SK-N-SH treated with all-trans-retinoic acid at 6 μM for 48 hours (cell line): ENCODE measurements at regions not wholly inside any gene's neighbourhood (a gene's known extent, or its start where the extent isn't known, plus 50 kb on each side); places are given as distances from the start of the nearest gene placed in this dataset.

Experiments used
- ATAC-seq: fragments of 200-7000 bp; cut with Tn5 transposase; 3 replicates; pipeline ENCODE4 v1.9.1; 2020; ENCODE audit warnings: mild to moderate bottlenecking, moderate library complexity
- BACH2 ChIP-seq: fragments of 250-450 bp; sonication (Bioruptor Pico); IDR thresholded peaks from 2 replicates; pipeline ENCODE4 v1.9.0; 2021; ENCODE audit warnings: mild to moderate bottlenecking, borderline replicate concordance
- CREB5 ChIP-seq: fragments of 250-450 bp; sonication (Bioruptor Pico); IDR thresholded peaks from 2 replicates; pipeline ENCODE4 v1.5.1; 2020; ENCODE audit warnings: low read depth, mild to moderate bottlenecking, moderate library complexity
- CSDC2 ChIP-seq: fragments of 250-450 bp; sonication (Bioruptor Pico); IDR thresholded peaks from 2 replicates; pipeline ENCODE4 v1.5.0; 2020; ENCODE audit warnings: mild to moderate bottlenecking, moderate library complexity
- CSRNP3 ChIP-seq: fragments of 250-450 bp; sonication (Bioruptor Pico); IDR thresholded peaks from 2 replicates; pipeline ENCODE4 v1.5.1; 2021; ENCODE audit warnings: mild to moderate bottlenecking, moderate library complexity
- ESRRG ChIP-seq: fragments of 250-450 bp; sonication (Bioruptor Pico); IDR thresholded peaks from 2 replicates; pipeline ENCODE4 v1.6.1; 2021; ENCODE audit warnings: mild to moderate bottlenecking
- GLIS3 ChIP-seq: fragments of 250-450 bp; sonication (Bioruptor Pico); IDR thresholded peaks from 2 replicates; pipeline ENCODE4 v1.5.0; 2020; ENCODE audit warnings: mild to moderate bottlenecking, moderate library complexity
- ISL1 ChIP-seq: fragments of 250-450 bp; sonication (Bioruptor Pico); IDR thresholded peaks from 2 replicates; pipeline ENCODE4 v2.1.2; 2022; ENCODE audit warnings: mild to moderate bottlenecking, moderate library complexity
- PATZ1 ChIP-seq: fragments of 250-450 bp; sonication (Bioruptor Pico); IDR thresholded peaks from 2 replicates; pipeline ENCODE4 v1.8.0; 2020; ENCODE audit warnings: mild to moderate bottlenecking, moderate library complexity, borderline replicate concordance
- RARB ChIP-seq: fragments of 250-450 bp; sonication (Bioruptor Pico); IDR thresholded peaks from 2 replicates; pipeline ENCODE4 v1.8.0; 2021; ENCODE audit warnings: mild to moderate bottlenecking, moderate library complexity
- SNAI2 ChIP-seq: fragments of 250-450 bp; sonication (Bioruptor Pico); IDR thresholded peaks from 2 replicates; pipeline ENCODE4 v1.5.0; 2020; ENCODE audit warnings: mild to moderate bottlenecking, moderate library complexity
- TOX ChIP-seq: fragments of 250-450 bp; sonication (Bioruptor Pico); IDR thresholded peaks from 2 replicates; pipeline ENCODE4 v1.8.0; 2021; ENCODE audit warnings: mild to moderate bottlenecking, moderate library complexity, borderline replicate concordance
- TSHZ2 ChIP-seq: fragments of 250-450 bp; sonication (Bioruptor Pico); IDR thresholded peaks from 2 replicates; pipeline ENCODE4 v1.5.0; 2020; ENCODE audit warnings: mild to moderate bottlenecking, moderate library complexity
- ZC3H10 ChIP-seq: fragments of 250-450 bp; sonication (Bioruptor Pico); IDR thresholded peaks from 2 replicates; pipeline ENCODE4 v1.5.1; 2021; ENCODE audit warnings: mild to moderate bottlenecking, moderate library complexity
- ZFP3 ChIP-seq: fragments of 250-450 bp; sonication (Bioruptor Pico); IDR thresholded peaks from 2 replicates; pipeline ENCODE4 v1.5.0; 2020; ENCODE audit warnings: mild to moderate bottlenecking, moderate library complexity
- ZFP30 ChIP-seq: fragments of 450-650 bp; formaldehyde crosslinking; IDR thresholded peaks from 2 replicates; pipeline ENCODE4 v1.5.0; 2022; ENCODE audit warnings: mild to moderate bottlenecking, moderate library complexity
- ZNF565 ChIP-seq: fragments of 450-650 bp; formaldehyde crosslinking; conservative IDR thresholded peaks from 2 replicates; pipeline ENCODE4 v1.5.0; 2020; ENCODE audit warnings: low read depth, mild to moderate bottlenecking, moderate library complexity
- ZNF70 ChIP-seq: fragments of 450-650 bp; formaldehyde crosslinking; IDR thresholded peaks from 2 replicates; pipeline ENCODE4 v1.5.0; 2020; ENCODE audit warnings: mild to moderate bottlenecking, moderate library complexity
- ZNF8 ChIP-seq: fragments of 450-650 bp; formaldehyde crosslinking; IDR thresholded peaks from 2 replicates; pipeline ENCODE4 v1.5.0; 2020; ENCODE audit warnings: mild to moderate bottlenecking, moderate library complexity

- TF ChIP-seq ZNF565 (CRISPR knock-in tag), result no peak
- no peak for ATAC-seq
These were observed 53.2 kb upstream of the FZD7 start for GRCh38 chr2:201980389-201980821.

- ATAC-seq, result no peak
These were observed 52.7 kb upstream of the FZD7 start for GRCh38 chr2:201980946-201981345.

GRCh38 chr2:201983174-201983573 is 50.5 kb upstream of the FZD7 start:
- TF ChIP-seq CSRNP3 (CRISPR knock-in tag), result no peak
- no peak for TF ChIP-seq PATZ1
- TF ChIP-seq ZC3H10 (CRISPR knock-in tag), result no peak
- no peak for TF ChIP-seq ZNF8 (CRISPR knock-in tag)
- no peak for TF ChIP-seq TSHZ2 (CRISPR knock-in tag)
- TF ChIP-seq TOX, result no peak
- ATAC-seq, result no peak

More at GRCh38 chr2:201980946-201981345, 52.7 kb upstream of the FZD7 start:
- TF ChIP-seq ESRRG (no peak), ZNF70 (CRISPR knock-in tag) (no peak), ZC3H10 (CRISPR knock-in tag) (no peak), ZFP3 (CRISPR knock-in tag) (no peak), ISL1 (CRISPR knock-in tag) (no peak), CREB5 (CRISPR knock-in tag) (no peak), SNAI2 (no peak), TSHZ2 (CRISPR knock-in tag) (no peak), BACH2 (CRISPR knock-in tag) (no peak), TOX (no peak), ZNF8 (CRISPR knock-in tag) (no peak), CSDC2 (CRISPR knock-in tag) (no peak), GLIS3 (CRISPR knock-in tag) (no peak)

GRCh38 chr2:201983800-201984199 is 49.9 kb upstream of the FZD7 start:
- no peak for TF ChIP-seq TSHZ2 (CRISPR knock-in tag)
- no peak for TF ChIP-seq ZFP30 (CRISPR knock-in tag)
- TF ChIP-seq RARB, result no peak
- no peak for TF ChIP-seq SNAI2
- TF ChIP-seq ISL1 (CRISPR knock-in tag), result no peak
- no peak for TF ChIP-seq CSDC2 (CRISPR knock-in tag)
- no peak for TF ChIP-seq CSRNP3 (CRISPR knock-in tag)
- no peak for TF ChIP-seq ESRRG
- TF ChIP-seq ZNF8 (CRISPR knock-in tag), result no peak
- TF ChIP-seq CREB5 (CRISPR knock-in tag), result no peak
- TF ChIP-seq, all 23 proteins: peak for 0
- no peak for ATAC-seq
